ENCODE measurements at regions not wholly inside any gene's neighbourhood (a gene's known extent, or its start where the extent isn't known, plus 50 kb on each side); places are given as distances from the start of the nearest gene placed in this dataset.

- Histone ChIP-seq H3K4me3 (no peak overlapping the region), H3K27ac (no peak overlapping the region)
- DNase-seq (ENCODE audit: low spot score): no peak
- TF ChIP-seq CTCF (IDR thresholded peaks at IDR 0.05): no peak
These were observed 543.1 kb downstream of the TUSC7 start for GRCh38 chr3:117252651-117253050.

- no peak overlapping the region for H3K4me3 ChIP-seq
- no peak overlapping the region for H3K27ac ChIP-seq
- DNase-seq (ENCODE audit: low spot score): no peak
- no peak for TF ChIP-seq CTCF (IDR thresholded peaks at IDR 0.05)
These were observed 544.1 kb downstream of the TUSC7 start for GRCh38 chr3:117253636-117254035.

- DNase-seq (ENCODE audit: low spot score): no peak
- Histone ChIP-seq H3K27ac (no peak overlapping the region), H3K4me3 (no peak overlapping the region)
- TF ChIP-seq CTCF (IDR thresholded peaks at IDR 0.05): no peak
These were observed 545.4 kb downstream of the TUSC7 start for GRCh38 chr3:117254985-117255384.

- Histone ChIP-seq H3K4me3 (no peak overlapping the region), H3K27ac (no peak overlapping the region)
- no peak for DNase-seq (ENCODE audit: low spot score)
- TF ChIP-seq CTCF (IDR thresholded peaks at IDR 0.05): no peak
These were observed 546.2 kb downstream of the TUSC7 start for GRCh38 chr3:117255736-117256135.

- H3K27ac ChIP-seq: no peak overlapping the region
- no peak for DNase-seq (ENCODE audit: low spot score)
- no peak for TF ChIP-seq CTCF (IDR thresholded peaks at IDR 0.05)
- H3K4me3 ChIP-seq: no peak overlapping the region
These were observed 552.4 kb downstream of the TUSC7 start for GRCh38 chr3:117261983-117262421.

GRCh38 chr3:117263270-117263669 is 553.7 kb downstream of the TUSC7 start:
- H3K4me3 ChIP-seq: no peak overlapping the region
- no peak overlapping the region for H3K27ac ChIP-seq
- no peak for DNase-seq (ENCODE audit: low spot score)
- no peak for TF ChIP-seq CTCF (IDR thresholded peaks at IDR 0.05)

GRCh38 chr3:117263745-117264144 is 554.2 kb downstream of the TUSC7 start:
- H3K27ac ChIP-seq: no peak overlapping the region
- no peak for DNase-seq (ENCODE audit: low spot score)
- no peak for TF ChIP-seq CTCF (IDR thresholded peaks at IDR 0.05)
- H3K4me3 ChIP-seq: no peak overlapping the region

Data from coronary artery (tissue), 2 donors.